Upper lobe of right lung (tissue), 1 donor: ENCODE measurements at regions not wholly inside any gene's neighbourhood (a gene's known extent, or its start where the extent isn't known, plus 50 kb on each side); places are given as distances from the start of the nearest gene placed in this dataset.

Experiments
- ATAC-seq: fragments of 200-7000 bp; cut with Tn5 transposase; one replicate; pipeline ENCODE4 v1.9.1; 2020; ENCODE audit warnings: mild to moderate bottlenecking, moderate library complexity
- DNase-seq: peaks from one replicate; pipeline ENCODE4 v3.0.0-alpha.2; 2020
- H3K27ac ChIP-seq: fragments of 200-600 bp; one replicate; pipeline ENCODE4 v1.8.0; 2022
- H3K27me3 ChIP-seq: fragments of 200-600 bp; one replicate; pipeline ENCODE4 v1.8.0; 2022; ENCODE audit warnings: mild to moderate bottlenecking
- H3K36me3 ChIP-seq: fragments of 200-600 bp; one replicate; pipeline ENCODE4 v1.8.0; 2022
- H3K4me1 ChIP-seq: fragments of 200-600 bp; one replicate; pipeline ENCODE4 v1.8.0; 2022
- H3K4me3 ChIP-seq: fragments of 200-600 bp; one replicate; pipeline ENCODE4 v1.8.0; 2022; ENCODE audit warnings: mild to moderate bottlenecking
- H3K9me3 ChIP-seq: fragments of 200-600 bp; one replicate; pipeline ENCODE4 v1.8.0; 2022
- CTCF ChIP-seq: fragments of 200-600 bp; IDR thresholded peaks from one replicate; pipeline ENCODE4 v1.8.0; 2022; ENCODE audit warnings: antibody characterized with exemption
- intact Hi-C: fragments of 100-400 bp; cut with DNase I; formaldehyde crosslinking; loops from one replicate; pipeline ENCODE4 v1.11.0; 2022
- donor health status: DM: no; HTN: yes; CAD: no; lungs with severe emphysema.

GRCh38 chr22:49242480-49242879, 585.2 kb downstream of the BRD1 start:
- no peaks in the 10 kb centered on the region for H3K4me1 ChIP-seq
- DNase-seq (no peak), ATAC-seq (no peak)
- H3K9me3 ChIP-seq = no peaks in the 10 kb centered on the region
- no peak for TF ChIP-seq CTCF
- H3K36me3 ChIP-seq = no peaks in the 10 kb centered on the region
- H3K27ac ChIP-seq = no peak overlapping the region
- intact Hi-C loops = no loop called here
- H3K27me3 ChIP-seq = peaks cover 3% of the 10 kb centered on the region
- no peak overlapping the region for H3K4me3 ChIP-seq

GRCh38 chr22:49241174-49241851, 586.4 kb downstream of the BRD1 start:
- DNase-seq (no peak), ATAC-seq (no peak)
- no peak for TF ChIP-seq CTCF
- Histone ChIP-seq H3K9me3 (no peaks in the 10 kb centered on the region), H3K27ac (no peak overlapping the region), H3K36me3 (no peaks in the 10 kb centered on the region), H3K27me3 (peaks cover 3% of the 10 kb centered on the region), H3K4me1 (no peaks in the 10 kb centered on the region), H3K4me3 (no peak overlapping the region)
- intact Hi-C loops = no loop called here

GRCh38 chr22:49240472-49240871, 587.2 kb downstream of the BRD1 start:
- Histone ChIP-seq H3K36me3 (no peaks in the 10 kb centered on the region), H3K27me3 (peaks cover 3% of the 10 kb centered on the region), H3K4me3 (no peak overlapping the region), H3K27ac (no peak overlapping the region), H3K4me1 (no peaks in the 10 kb centered on the region), H3K9me3 (no peaks in the 10 kb centered on the region)
- ATAC-seq (no peak), DNase-seq (no peak)
- intact Hi-C loops = no loop called here
- TF ChIP-seq CTCF = no peak

GRCh38 chr22:49240016-49240380, 587.7 kb downstream of the BRD1 start:
- TF ChIP-seq CTCF = no peak
- no peak for ATAC-seq

GRCh38 chr22:49239264-49240015, 588.2 kb downstream of the BRD1 start:
- Histone ChIP-seq H3K9me3 (no peaks in the 10 kb centered on the region), H3K4me1 (no peaks in the 10 kb centered on the region), H3K27ac (no peak overlapping the region), H3K27me3 (peaks cover 3% of the 10 kb centered on the region), H3K4me3 (no peak overlapping the region), H3K36me3 (no peaks in the 10 kb centered on the region)
- intact Hi-C loops = no loop called here
- no peak for ATAC-seq
- no peak for DNase-seq
- no peak for TF ChIP-seq CTCF

More at GRCh38 chr22:49240016-49240380, 587.7 kb downstream of the BRD1 start:
- H3K27me3 ChIP-seq = peaks cover 3% of the 10 kb centered on the region
- no peaks in the 10 kb centered on the region for H3K4me1 ChIP-seq
- no peak for DNase-seq
- no peaks in the 10 kb centered on the region for H3K36me3 ChIP-seq
- no peaks in the 10 kb centered on the region for H3K9me3 ChIP-seq
- H3K4me3 ChIP-seq = no peak overlapping the region
- H3K27ac ChIP-seq = no peak overlapping the region
- intact Hi-C loops = no loop called here
